ENCODE measurements at regions not wholly inside any gene's neighbourhood (a gene's known extent, or its start where the extent isn't known, plus 50 kb on each side); places are given as distances from the start of the nearest gene placed in this dataset.

DNA sequence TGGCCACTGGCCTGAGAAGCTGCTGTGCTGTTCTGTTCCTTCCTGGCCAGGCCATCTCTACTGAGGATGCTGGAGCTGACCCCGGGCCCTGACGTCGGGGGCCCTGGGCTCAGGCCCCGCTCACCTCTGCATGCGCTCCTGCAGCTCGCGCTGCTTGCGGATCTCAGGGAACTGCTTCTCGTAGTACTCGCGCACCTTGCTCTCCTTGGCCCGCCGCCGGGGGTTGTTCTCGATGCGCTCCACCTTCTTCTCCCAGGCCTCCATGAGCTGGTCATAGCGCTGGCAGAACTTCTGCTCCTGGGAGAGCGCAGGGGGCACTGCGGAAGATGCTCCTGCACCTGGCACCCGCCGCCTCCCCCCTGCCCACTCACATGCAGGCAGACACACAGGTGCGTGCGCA lies 135.6 kb downstream of the RFLNA start:
- TF ChIP-seq, protein P1, sequence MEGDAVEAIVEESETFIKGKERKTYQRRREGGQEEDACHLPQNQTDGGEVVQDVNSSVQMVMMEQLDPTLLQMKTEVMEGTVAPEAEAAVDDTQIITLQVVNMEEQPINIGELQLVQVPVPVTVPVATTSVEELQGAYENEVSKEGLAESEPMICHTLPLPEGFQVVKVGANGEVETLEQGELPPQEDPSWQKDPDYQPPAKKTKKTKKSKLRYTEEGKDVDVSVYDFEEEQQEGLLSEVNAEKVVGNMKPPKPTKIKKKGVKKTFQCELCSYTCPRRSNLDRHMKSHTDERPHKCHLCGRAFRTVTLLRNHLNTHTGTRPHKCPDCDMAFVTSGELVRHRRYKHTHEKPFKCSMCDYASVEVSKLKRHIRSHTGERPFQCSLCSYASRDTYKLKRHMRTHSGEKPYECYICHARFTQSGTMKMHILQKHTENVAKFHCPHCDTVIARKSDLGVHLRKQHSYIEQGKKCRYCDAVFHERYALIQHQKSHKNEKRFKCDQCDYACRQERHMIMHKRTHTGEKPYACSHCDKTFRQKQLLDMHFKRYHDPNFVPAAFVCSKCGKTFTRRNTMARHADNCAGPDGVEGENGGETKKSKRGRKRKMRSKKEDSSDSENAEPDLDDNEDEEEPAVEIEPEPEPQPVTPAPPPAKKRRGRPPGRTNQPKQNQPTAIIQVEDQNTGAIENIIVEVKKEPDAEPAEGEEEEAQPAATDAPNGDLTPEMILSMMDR (IDR thresholded peaks at IDR 0.05 in 8 of 11, conservative IDR thresholded peaks at IDR 0.05 in 3 of 11) = no peak
- TF ChIP-seq POLR2AphosphoS5 (IDR thresholded peaks at IDR 0.05) = peak in 1 of 3 donors; percentile 42
- no peak for TF ChIP-seq POLR2A (IDR thresholded peaks at IDR 0.05)
